GM23338 (cell line): ENCODE measurements at regions not wholly inside any gene's neighbourhood (a gene's known extent, or its start where the extent isn't known, plus 50 kb on each side); places are given as distances from the start of the nearest gene placed in this dataset.

Experiments
- CTCF ChIP-seq, 2 experiments: fragments of 200-600 bp in 1 of 2; sonication (generic) in 1 of 2; conservative IDR thresholded peaks; 2 replicates each; pipeline versions ENCODE4 v1.5.1 to v1.6.1; 2016 to 2017; ENCODE audit warnings: antibody characterized with exemption in 2 of 2, low read depth in 2 of 2, mild to moderate bottlenecking in 2 of 2, moderate library complexity in 1 of 2
- EZH2 ChIP-seq: fragments of 200-600 bp; sonication (generic); IDR thresholded peaks from one replicate; pipeline ENCODE4 v1.8.0; 2017; ENCODE audit warnings: antibody characterized with exemption, mild to moderate bottlenecking, low read depth; ENCODE audit not compliant: unreplicated experiment
- EZH2phosphoT487 ChIP-seq: fragments of 200-600 bp; sonication (generic); IDR thresholded peaks from one replicate; pipeline ENCODE4 v1.8.1; 2018; ENCODE audit warnings: antibody characterized with exemption; ENCODE audit not compliant: unreplicated experiment
- JUNB ChIP-seq: IDR thresholded peaks from one replicate; pipeline ENCODE4 v1.6.1; 2016; ENCODE audit warnings: antibody characterized with exemption; ENCODE audit not compliant: unreplicated experiment
- POLR2AphosphoS5 ChIP-seq: IDR thresholded peaks from 2 replicates; pipeline ENCODE4 v1.6.1; 2016; ENCODE audit warnings: antibody characterized with exemption, low read depth

GRCh38 chrX:150201841-150202240, 161.3 kb upstream of the MAMLD1 start:
- no peak for TF ChIP-seq EZH2
- TF ChIP-seq CTCF (conservative IDR thresholded peaks at IDR 0.05; ENCODE audit: low read depth in 2 of 2), result no peak
- no peak for TF ChIP-seq EZH2phosphoT487
- no peak for TF ChIP-seq POLR2AphosphoS5
- no peak for TF ChIP-seq JUNB
